ENCODE measurements at regions not wholly inside any gene's neighbourhood (a gene's known extent, or its start where the extent isn't known, plus 50 kb on each side); places are given as distances from the start of the nearest gene placed in this dataset.
A peak's percentile ranks its signal among the peaks of the same experiment; 100 is the strongest.

GRCh38 chr10:110399106-110399964, 94.6 kb upstream of the SMNDC1 start:
- H3K27me3 ChIP-seq: no peaks in the 10 kb centered on the region
- DNase-seq (ENCODE audit: low spot score): no peak
- H2AFZ ChIP-seq (replicated peaks): no peak overlapping the region
- H3F3A ChIP-seq (ENCODE audit: low read depth): no peaks in the 10 kb centered on the region
- no peak overlapping the region for H3K9ac ChIP-seq
- H3K79me2 ChIP-seq (ENCODE audit: low read depth): no peaks in the 10 kb centered on the region
- Mint-ChIP-seq H3K9me3 (no peaks in the 10 kb centered on the region), H3K27me3 (ENCODE audit: insufficient read depth, low read depth) (peaks cover 9% of the 10 kb centered on the region), H3K4me3 (peak overlapping the region; percentile 4), H3K36me3 (no peaks in the 10 kb centered on the region), H3K27ac (peak overlapping the region; percentile 80), H3K4me1 (peaks cover 14% of the 10 kb centered on the region)
- H3K4me1 ChIP-seq: peaks cover 10% of the 10 kb centered on the region
- H3K9me3 ChIP-seq (ENCODE audit: low read depth): no peaks in the 10 kb centered on the region
- no peak overlapping the region for H3K4me2 ChIP-seq
- H3K4me3 ChIP-seq: no peak overlapping the region
- no peak for TF ChIP-seq EZH2phosphoT487 (IDR thresholded peaks at IDR 0.05)
- no peak for TF ChIP-seq EZH2 (IDR thresholded peaks at IDR 0.05)
- no peak for TF ChIP-seq CTCF (IDR thresholded peaks at IDR 0.05)
- no peak overlapping the region for H3K27ac ChIP-seq
- H4K20me1 ChIP-seq (ENCODE audit: low read depth): no peaks in the 10 kb centered on the region
- H3K36me3 ChIP-seq: no peaks in the 10 kb centered on the region

- Histone ChIP-seq H3K4me1 (peaks cover 10% of the 10 kb centered on the region), H3K79me2 (ENCODE audit: low read depth) (no peaks in the 10 kb centered on the region), H3K9me3 (ENCODE audit: low read depth) (no peaks in the 10 kb centered on the region), H3F3A (ENCODE audit: low read depth) (no peaks in the 10 kb centered on the region), H3K27me3 (no peaks in the 10 kb centered on the region), H3K36me3 (no peaks in the 10 kb centered on the region), H3K27ac (no peak overlapping the region), H4K20me1 (ENCODE audit: low read depth) (no peaks in the 10 kb centered on the region), H2AFZ (replicated peaks) (no peak overlapping the region), H3K4me2 (no peak overlapping the region), H3K4me3 (no peak overlapping the region), H3K9ac (no peak overlapping the region)
- TF ChIP-seq EZH2 (IDR thresholded peaks at IDR 0.05) (no peak), EZH2phosphoT487 (IDR thresholded peaks at IDR 0.05) (no peak)
- peaks cover 19% of the 10 kb centered on the region for H3K4me1 Mint-ChIP-seq
- H3K36me3 Mint-ChIP-seq: no peaks in the 10 kb centered on the region
- H3K9me3 Mint-ChIP-seq: no peaks in the 10 kb centered on the region
- no peak overlapping the region for H3K27ac Mint-ChIP-seq
- peaks cover 13% of the 10 kb centered on the region for H3K27me3 Mint-ChIP-seq (ENCODE audit: insufficient read depth, low read depth)
- DNase-seq (ENCODE audit: low spot score): no peak
- peak overlapping the region; percentile 4 for H3K4me3 Mint-ChIP-seq
Observed at GRCh38 chr10:110399965-110400933, 95.5 kb upstream of the SMNDC1 start.

- Mint-ChIP-seq H3K4me3 (no peak overlapping the region), H3K27ac (no peak overlapping the region), H3K27me3 (ENCODE audit: insufficient read depth, low read depth) (peaks cover 17% of the 10 kb centered on the region), H3K4me1 (peaks cover 19% of the 10 kb centered on the region), H3K9me3 (no peaks in the 10 kb centered on the region), H3K36me3 (no peaks in the 10 kb centered on the region)
- peaks cover 10% of the 10 kb centered on the region for H3K4me1 ChIP-seq
- no peaks in the 10 kb centered on the region for H3K27me3 ChIP-seq
- H3F3A ChIP-seq (ENCODE audit: low read depth): no peaks in the 10 kb centered on the region
- H4K20me1 ChIP-seq (ENCODE audit: low read depth): no peaks in the 10 kb centered on the region
- TF ChIP-seq CTCF (IDR thresholded peaks at IDR 0.05): no peak
- TF ChIP-seq EZH2 (IDR thresholded peaks at IDR 0.05): no peak
- TF ChIP-seq EZH2phosphoT487 (IDR thresholded peaks at IDR 0.05): no peak
- no peak overlapping the region for H2AFZ ChIP-seq (replicated peaks)
- H3K9me3 ChIP-seq (ENCODE audit: low read depth): no peaks in the 10 kb centered on the region
- H3K4me3 ChIP-seq: no peak overlapping the region
- no peak overlapping the region for H3K27ac ChIP-seq
- no peak overlapping the region for H3K4me2 ChIP-seq
- no peak for DNase-seq (ENCODE audit: low spot score)
- H3K79me2 ChIP-seq (ENCODE audit: low read depth): no peaks in the 10 kb centered on the region
- H3K36me3 ChIP-seq: no peaks in the 10 kb centered on the region
- no peak overlapping the region for H3K9ac ChIP-seq
Observed at GRCh38 chr10:110401401-110402076, 96.2 kb upstream of the DUSP5 start.
